Neural cell (in vitro differentiated cells): ENCODE measurements at regions not wholly inside any gene's neighbourhood (a gene's known extent, or its start where the extent isn't known, plus 50 kb on each side); places are given as distances from the start of the nearest gene placed in this dataset.

Experiments
- small RNA-seq, 3 experiments: library from RNA; depleted of rRNA; stranded (forward); fragments of <200 nt; gene quantifications; one replicate each; pipeline ENCODE3, GENCODE V24; 2012

Small RNA genes in the stretch of these regions (small RNA-seq; reads per million reads assigned to genes)
- gene RN7SL446P = 0 reads per million in 3 experiments
- 0 reads per million in 3 experiments for gene RNA5SP169
